ENCODE measurements at regions not wholly inside any gene's neighbourhood (a gene's known extent, or its start where the extent isn't known, plus 50 kb on each side); places are given as distances from the start of the nearest gene placed in this dataset.

GRCh38 chr18:70428439-70428838, 139.6 kb downstream of the SOCS6 start:
- Histone ChIP-seq H3K27ac (no peak overlapping the region), H3K36me3 (no peaks in the 10 kb centered on the region), H3K4me1 (peaks cover 10% of the 10 kb centered on the region), H3K9me3 (no peaks in the 10 kb centered on the region), H3K27me3 (no peaks in the 10 kb centered on the region), H3K4me3 (no peak overlapping the region)
- no peak for DNase-seq (ENCODE audit: low spot score in 2 of 2)
- TF ChIP-seq POLR2A (IDR thresholded peaks at IDR 0.05) (no peak), CTCF (IDR thresholded peaks at IDR 0.05) (no peak), POLR2AphosphoS5 (IDR thresholded peaks at IDR 0.05) (no peak), EP300 (IDR thresholded peaks at IDR 0.05) (no peak)
- 87% methylated on average over 1 of the region's 1 CpG for WGBS

GRCh38 chr18:70426818-70427217, 138.0 kb downstream of the SOCS6 start:
- WGBS, result 91% methylated on average over 9 of the region's 9 CpGs
- H3K4me3 ChIP-seq, result no peak overlapping the region
- TF ChIP-seq POLR2AphosphoS5 (IDR thresholded peaks at IDR 0.05) (no peak), CTCF (IDR thresholded peaks at IDR 0.05) (no peak), POLR2A (IDR thresholded peaks at IDR 0.05) (no peak), EP300 (IDR thresholded peaks at IDR 0.05) (no peak)
- H3K9me3 ChIP-seq, result no peaks in the 10 kb centered on the region
- peaks cover 25% of the 10 kb centered on the region for H3K4me1 ChIP-seq
- no peaks in the 10 kb centered on the region for H3K27me3 ChIP-seq
- no peaks in the 10 kb centered on the region for H3K36me3 ChIP-seq
- DNase-seq (ENCODE audit: low spot score in 2 of 2), result no peak
- no peak overlapping the region for H3K27ac ChIP-seq

GRCh38 chr18:70425236-70425635, 136.4 kb downstream of the SOCS6 start:
- 77% methylated on average over 3 of the region's 3 CpGs for WGBS
- TF ChIP-seq CTCF (IDR thresholded peaks at IDR 0.05), result no peak
- TF ChIP-seq EP300 (IDR thresholded peaks at IDR 0.05), result no peak
- TF ChIP-seq POLR2AphosphoS5 (IDR thresholded peaks at IDR 0.05), result no peak
- no peak for TF ChIP-seq POLR2A (IDR thresholded peaks at IDR 0.05)
- no peak for DNase-seq (ENCODE audit: low spot score in 2 of 2)

GRCh38 chr18:70423988-70424387, 135.1 kb downstream of the SOCS6 start:
- no peak for TF ChIP-seq CTCF (IDR thresholded peaks at IDR 0.05)
- no peak for TF ChIP-seq POLR2A (IDR thresholded peaks at IDR 0.05)
- DNase-seq (ENCODE audit: low spot score in 2 of 2), result no peak
- Histone ChIP-seq H3K27ac (peak overlapping the region; percentile 70), H3K4me1 (peaks cover 37% of the 10 kb centered on the region), H3K9me3 (no peaks in the 10 kb centered on the region), H3K4me3 (no peak overlapping the region), H3K27me3 (no peaks in the 10 kb centered on the region), H3K36me3 (no peaks in the 10 kb centered on the region)
- 14% methylated on average over 4 of the region's 4 CpGs for WGBS

More at GRCh38 chr18:70425236-70425635, 136.4 kb downstream of the SOCS6 start:
- peaks cover 37% of the 10 kb centered on the region for H3K4me1 ChIP-seq
- H3K9me3 ChIP-seq, result no peaks in the 10 kb centered on the region
- no peaks in the 10 kb centered on the region for H3K36me3 ChIP-seq
- no peaks in the 10 kb centered on the region for H3K27me3 ChIP-seq
- H3K27ac ChIP-seq, result no peak overlapping the region
- H3K4me3 ChIP-seq, result no peak overlapping the region

GRCh38 chr18:70423120-70423519, 134.3 kb downstream of the SOCS6 start:
- Histone ChIP-seq H3K4me1 (peaks cover 37% of the 10 kb centered on the region), H3K4me3 (no peak overlapping the region), H3K27me3 (no peaks in the 10 kb centered on the region), H3K36me3 (no peaks in the 10 kb centered on the region), H3K9me3 (no peaks in the 10 kb centered on the region), H3K27ac (peak overlapping the region; percentile 70)
- TF ChIP-seq CTCF (IDR thresholded peaks at IDR 0.05) (no peak), POLR2A (IDR thresholded peaks at IDR 0.05) (no peak), POLR2AphosphoS5 (IDR thresholded peaks at IDR 0.05) (no peak), EP300 (IDR thresholded peaks at IDR 0.05) (no peak)
- 52% methylated on average over 5 of the region's 5 CpGs for WGBS
- DNase-seq (ENCODE audit: low spot score in 2 of 2), result no peak

Measured in suprapubic skin (tissue), 4 donors.